DND-41 (cell line): ENCODE measurements at regions not wholly inside any gene's neighbourhood (a gene's known extent, or its start where the extent isn't known, plus 50 kb on each side); places are given as distances from the start of the nearest gene placed in this dataset.

Source experiments
- ATAC-seq: fragments of 200-7000 bp; cut with Tn5 transposase; 3 replicates; pipeline ENCODE4 v1.9.1; 2021; ENCODE audit warnings: low read depth; ENCODE audit not compliant: insufficient read depth
- DNase-seq: peaks from one replicate; pipeline ENCODE4 v3.0.0-alpha.2; 2020
- H2AFZ ChIP-seq: 2 replicates; pipeline ENCODE4 v1.6.0; 2012; ENCODE audit warnings: low read depth, low read length
- H3K27ac ChIP-seq: 2 replicates; pipeline ENCODE4 v1.5.1; 2012; ENCODE audit warnings: low read length, inconsistent platforms
- H3K27me3 ChIP-seq: fragments of 200-600 bp; sonication (generic); 2 replicates; pipeline ENCODE4 v1.6.0; 2012; ENCODE audit warnings: low read length, mild to moderate bottlenecking, inconsistent platforms; ENCODE audit not compliant: insufficient read depth, poor library complexity
- H3K36me3 ChIP-seq: 2 replicates; pipeline ENCODE4 v1.5.1; 2012; ENCODE audit warnings: low read length, inconsistent platforms; ENCODE audit not compliant: insufficient read depth
- H3K4me1 ChIP-seq: 2 replicates; pipeline ENCODE4 v1.5.1; 2012; ENCODE audit warnings: mild to moderate bottlenecking, low read length; ENCODE audit not compliant: insufficient read depth
- H3K4me2 ChIP-seq: 2 replicates; pipeline ENCODE4 v1.6.0; 2012; ENCODE audit warnings: mild to moderate bottlenecking, moderate library complexity, low read length, inconsistent platforms; ENCODE audit not compliant: insufficient read depth
- H3K4me3 ChIP-seq, 2 experiments: fragments of 200-600 bp in 1 of 2; shearing (Covaris generic) in 1 of 2; 2 replicates each; pipeline ENCODE4 v1.5.1; 2012 to 2016; ENCODE audit warnings: inconsistent platforms in 2 of 2, low read length in 2 of 2, mild to moderate bottlenecking in 2 of 2, low read depth in 1 of 2, moderate library complexity in 1 of 2
- H3K79me2 ChIP-seq: 2 replicates; pipeline ENCODE4 v1.6.0; 2012; ENCODE audit warnings: low read length, inconsistent platforms; ENCODE audit not compliant: insufficient read depth
- H3K9ac ChIP-seq: 2 replicates; pipeline ENCODE4 v1.6.0; 2012; ENCODE audit warnings: low read depth, mild to moderate bottlenecking, inconsistent platforms, low read length, moderate library complexity
- H3K9me3 ChIP-seq: 2 replicates; pipeline ENCODE4 v1.5.1; 2012; ENCODE audit warnings: low read length, moderate library complexity, mild to moderate bottlenecking, inconsistent platforms; ENCODE audit not compliant: insufficient read depth, severe bottlenecking
- H4K20me1 ChIP-seq: 2 replicates; pipeline ENCODE4 v1.6.0; 2012; ENCODE audit warnings: low read length; ENCODE audit not compliant: insufficient read depth
- EZH2 ChIP-seq: IDR thresholded peaks from 3 replicates; pipeline ENCODE4 v1.6.1; 2012; ENCODE audit warnings: borderline replicate concordance, low read depth, mild to moderate bottlenecking, moderate library complexity, low read length, inconsistent platforms; ENCODE audit not compliant: severe bottlenecking
- TF ChIP-seq, protein P1 (sequence below): IDR thresholded peaks from 2 replicates; pipeline ENCODE4 v1.5.1; 2012; ENCODE audit warnings: borderline replicate concordance, low read length, moderate library complexity, mild to moderate bottlenecking; ENCODE audit not compliant: poor library complexity, severe bottlenecking; ENCODE audit errors: extremely low read depth

DNA sequence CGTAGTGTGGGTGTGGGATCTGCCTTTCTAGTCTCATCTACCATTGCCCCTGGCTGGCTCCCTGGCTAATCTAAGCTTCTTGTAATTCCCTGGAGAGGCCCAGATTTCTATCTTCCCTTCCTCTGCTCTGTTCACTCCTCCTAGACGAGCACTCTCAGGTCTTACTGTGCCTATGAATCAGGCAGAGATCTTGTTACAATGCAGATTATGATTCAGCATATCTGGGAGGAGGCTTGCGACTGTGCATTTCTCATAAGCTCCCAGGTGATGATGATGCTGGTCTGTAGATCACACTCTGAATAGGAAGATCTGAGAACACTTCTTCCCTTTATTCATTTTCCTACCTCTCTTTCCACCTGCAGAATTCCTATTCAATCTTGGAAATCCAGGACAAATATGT lies 200.1 kb downstream of the CBLN1 start:
- Histone ChIP-seq H3K4me1 (no peaks in the 10 kb centered on the region), H3K9ac (no peak overlapping the region), H3K27ac (no peak overlapping the region), H3K27me3 (no peaks in the 10 kb centered on the region), H3K4me3 (no peak overlapping the region), H3K9me3 (peaks cover 12% of the 10 kb centered on the region), H3K36me3 (no peaks in the 10 kb centered on the region), H3K4me2 (no peak overlapping the region), H3K79me2 (no peaks in the 10 kb centered on the region), H4K20me1 (no peaks in the 10 kb centered on the region), H2AFZ (no peak overlapping the region)
- TF ChIP-seq, protein P1, sequence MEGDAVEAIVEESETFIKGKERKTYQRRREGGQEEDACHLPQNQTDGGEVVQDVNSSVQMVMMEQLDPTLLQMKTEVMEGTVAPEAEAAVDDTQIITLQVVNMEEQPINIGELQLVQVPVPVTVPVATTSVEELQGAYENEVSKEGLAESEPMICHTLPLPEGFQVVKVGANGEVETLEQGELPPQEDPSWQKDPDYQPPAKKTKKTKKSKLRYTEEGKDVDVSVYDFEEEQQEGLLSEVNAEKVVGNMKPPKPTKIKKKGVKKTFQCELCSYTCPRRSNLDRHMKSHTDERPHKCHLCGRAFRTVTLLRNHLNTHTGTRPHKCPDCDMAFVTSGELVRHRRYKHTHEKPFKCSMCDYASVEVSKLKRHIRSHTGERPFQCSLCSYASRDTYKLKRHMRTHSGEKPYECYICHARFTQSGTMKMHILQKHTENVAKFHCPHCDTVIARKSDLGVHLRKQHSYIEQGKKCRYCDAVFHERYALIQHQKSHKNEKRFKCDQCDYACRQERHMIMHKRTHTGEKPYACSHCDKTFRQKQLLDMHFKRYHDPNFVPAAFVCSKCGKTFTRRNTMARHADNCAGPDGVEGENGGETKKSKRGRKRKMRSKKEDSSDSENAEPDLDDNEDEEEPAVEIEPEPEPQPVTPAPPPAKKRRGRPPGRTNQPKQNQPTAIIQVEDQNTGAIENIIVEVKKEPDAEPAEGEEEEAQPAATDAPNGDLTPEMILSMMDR: no peak
- no peak for TF ChIP-seq EZH2
- no peak for DNase-seq
- no peak for ATAC-seq

DNA sequence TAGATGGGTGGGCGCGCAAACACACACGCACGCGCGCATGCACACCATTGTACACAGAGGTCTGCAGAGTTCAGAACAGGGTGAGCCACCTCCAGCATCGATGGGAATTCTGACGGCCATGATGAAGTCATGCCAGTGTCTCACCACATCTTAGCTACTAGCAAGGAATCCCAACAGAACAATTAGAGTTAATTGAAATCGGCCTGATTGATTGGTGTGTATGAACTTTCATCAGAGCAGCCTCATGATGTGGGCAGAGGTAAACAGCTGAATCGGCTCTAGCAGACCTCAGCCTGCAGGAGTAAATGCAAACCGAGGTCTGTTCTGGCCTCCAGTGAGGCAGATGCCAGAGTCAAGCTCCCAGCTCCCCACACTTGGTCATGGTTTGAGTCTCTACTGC lies 200.6 kb downstream of the CBLN1 start:
- Histone ChIP-seq H2AFZ (no peak overlapping the region), H3K9ac (no peak overlapping the region), H3K4me3 (no peak overlapping the region), H3K4me1 (no peaks in the 10 kb centered on the region), H3K27ac (no peak overlapping the region), H3K79me2 (no peaks in the 10 kb centered on the region), H3K9me3 (peaks cover 12% of the 10 kb centered on the region), H3K27me3 (no peaks in the 10 kb centered on the region), H3K36me3 (no peaks in the 10 kb centered on the region), H4K20me1 (no peaks in the 10 kb centered on the region), H3K4me2 (no peak overlapping the region)
- no peak for DNase-seq
- no peak for ATAC-seq
- no peak for TF ChIP-seq EZH2
- TF ChIP-seq, protein P1: no peak

DNA sequence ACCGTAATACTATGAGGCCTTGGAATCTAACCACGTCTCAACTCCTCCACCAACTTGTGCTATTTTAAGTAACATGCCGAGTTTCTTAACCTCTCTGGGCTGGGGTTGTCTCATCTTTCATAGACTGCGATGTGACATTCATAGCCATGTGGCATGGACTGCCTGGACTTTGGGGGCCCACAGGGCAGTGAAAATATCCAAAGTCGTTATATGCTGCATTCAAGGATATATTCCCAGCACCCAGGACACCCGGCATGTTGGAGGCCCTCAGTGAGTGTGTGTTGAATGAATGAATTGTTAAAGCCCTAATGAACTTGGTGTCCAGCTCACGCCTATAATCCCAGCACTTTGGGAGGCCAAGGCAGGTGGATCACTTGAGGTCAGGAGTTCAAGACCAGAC lies 203.1 kb downstream of the CBLN1 start:
- no peak for TF ChIP-seq EZH2
- TF ChIP-seq, protein P1: no peak
- Histone ChIP-seq H3K4me1 (no peaks in the 10 kb centered on the region), H3K27me3 (no peaks in the 10 kb centered on the region), H2AFZ (no peak overlapping the region), H3K36me3 (no peaks in the 10 kb centered on the region), H3K9ac (no peak overlapping the region), H3K27ac (no peak overlapping the region), H3K79me2 (no peaks in the 10 kb centered on the region), H3K4me3 (no peak overlapping the region), H3K4me2 (no peak overlapping the region), H4K20me1 (no peaks in the 10 kb centered on the region), H3K9me3 (no peaks in the 10 kb centered on the region)
- no peak for DNase-seq
- no peak for ATAC-seq

DNA sequence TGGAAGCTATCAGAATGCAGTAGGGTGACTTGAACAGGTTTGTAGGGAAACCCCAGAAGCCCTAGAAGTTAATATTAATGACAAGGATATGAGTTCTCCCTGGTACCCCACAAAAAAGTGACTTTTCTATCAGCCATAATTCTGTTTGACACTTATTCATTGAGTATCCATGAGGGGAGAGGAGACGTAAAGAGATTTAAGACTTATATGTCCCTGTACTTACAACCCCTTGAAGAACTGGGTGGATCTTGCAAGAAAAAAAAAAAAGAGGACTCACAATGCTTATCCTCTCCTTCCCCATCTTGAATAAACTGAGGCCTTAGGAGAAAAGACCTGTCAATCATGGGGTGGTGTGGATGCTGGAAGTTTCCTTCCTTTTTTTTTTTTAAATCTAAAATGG lies 203.5 kb downstream of the CBLN1 start:
- H3K9me3 ChIP-seq: no peaks in the 10 kb centered on the region
- ATAC-seq: no peak

More for the DNA sequence above, 203.5 kb downstream of the CBLN1 start:
- no peak overlapping the region for H3K9ac ChIP-seq
- no peaks in the 10 kb centered on the region for H3K27me3 ChIP-seq
- no peaks in the 10 kb centered on the region for H4K20me1 ChIP-seq
- TF ChIP-seq, protein P1: no peak
- TF ChIP-seq EZH2: no peak
- no peak for DNase-seq
- H3K4me1 ChIP-seq: no peaks in the 10 kb centered on the region
- H2AFZ ChIP-seq: no peak overlapping the region
- H3K79me2 ChIP-seq: no peaks in the 10 kb centered on the region
- no peak overlapping the region for H3K27ac ChIP-seq
- no peaks in the 10 kb centered on the region for H3K36me3 ChIP-seq
- no peak overlapping the region for H3K4me2 ChIP-seq
- no peak overlapping the region for H3K4me3 ChIP-seq
